ENCODE measurements at regions not wholly inside any gene's neighbourhood (a gene's known extent, or its start where the extent isn't known, plus 50 kb on each side); places are given as distances from the start of the nearest gene placed in this dataset.

- TF ChIP-seq EZH2phosphoT487 (IDR thresholded peaks at IDR 0.05; ENCODE audit: borderline replicate concordance) (no peak), CTCF (conservative IDR thresholded peaks at IDR 0.05; ENCODE audit: low read length) (no peak)
- peaks cover 11% of the 10 kb centered on the region for H3K4me1 ChIP-seq (ENCODE audit: insufficient read depth, low read length, poor library complexity, severe bottlenecking)
Observed at GRCh38 chr9:86868616-86869015, 78.7 kb downstream of the GAS1 start.

GRCh38 chr9:86867804-86868313 lies 79.4 kb downstream of the GAS1 start:
- Histone ChIP-seq H3K79me2 (ENCODE audit: insufficient read depth, low read length) (no peaks in the 10 kb centered on the region), H3K4me3 (ENCODE audit: low read length, poor library complexity, severe bottlenecking) (no peak overlapping the region), H4K20me1 (ENCODE audit: insufficient read depth, low read length, poor library complexity, severe bottlenecking) (no peaks in the 10 kb centered on the region), H3F3A (ENCODE audit: low read depth) (no peaks in the 10 kb centered on the region), H3K9me2 (replicated peaks; ENCODE audit: low read depth, low read length) (no peaks in the 10 kb centered on the region), H3K36me3 (ENCODE audit: insufficient read depth, low read length) (no peaks in the 10 kb centered on the region), H3K9me3 (ENCODE audit: insufficient read depth, low read depth, low read length) (no peaks in the 10 kb centered on the region), H3K4me1 (ENCODE audit: insufficient read depth, low read length, poor library complexity, severe bottlenecking) (peaks cover 11% of the 10 kb centered on the region), H3K9ac (ENCODE audit: low read depth, low read length, poor library complexity, severe bottlenecking) (no peak overlapping the region), H2AFZ (ENCODE audit: low read length) (0 out of 2 replicates have a peak overlapping the region, but pooled peaks have one; percentile 31), H3K27me3 (ENCODE audit: insufficient read depth, low read length, poor library complexity, severe bottlenecking) (no peaks in the 10 kb centered on the region), H3K4me2 (ENCODE audit: low read depth, low read length, poor library complexity, severe bottlenecking) (peak overlapping the region; percentile 18)
- TF ChIP-seq EZH2phosphoT487 (IDR thresholded peaks at IDR 0.05; ENCODE audit: borderline replicate concordance): no peak
- no peak for TF ChIP-seq CTCF (conservative IDR thresholded peaks at IDR 0.05; ENCODE audit: low read length)

More at GRCh38 chr9:86868616-86869015, 78.7 kb downstream of the GAS1 start:
- Histone ChIP-seq H3F3A (ENCODE audit: low read depth) (no peaks in the 10 kb centered on the region), H3K4me3 (ENCODE audit: low read length, poor library complexity, severe bottlenecking) (no peak overlapping the region), H3K36me3 (ENCODE audit: insufficient read depth, low read length) (no peaks in the 10 kb centered on the region), H3K9me3 (ENCODE audit: insufficient read depth, low read depth, low read length) (no peaks in the 10 kb centered on the region), H2AFZ (ENCODE audit: low read length) (peak overlapping the region; percentile 31; the same call in 1 of the 2 replicates), H3K9ac (ENCODE audit: low read depth, low read length, poor library complexity, severe bottlenecking) (no peak overlapping the region), H3K9me2 (replicated peaks; ENCODE audit: low read depth, low read length) (no peaks in the 10 kb centered on the region), H3K4me2 (ENCODE audit: low read depth, low read length, poor library complexity, severe bottlenecking) (no peak overlapping the region), H4K20me1 (ENCODE audit: insufficient read depth, low read length, poor library complexity, severe bottlenecking) (no peaks in the 10 kb centered on the region), H3K79me2 (ENCODE audit: insufficient read depth, low read length) (no peaks in the 10 kb centered on the region), H3K27me3 (ENCODE audit: insufficient read depth, low read length, poor library complexity, severe bottlenecking) (no peaks in the 10 kb centered on the region)

- TF ChIP-seq EZH2phosphoT487 (IDR thresholded peaks at IDR 0.05; ENCODE audit: borderline replicate concordance) (no peak), CTCF (conservative IDR thresholded peaks at IDR 0.05; ENCODE audit: low read length) (no peak)
- Histone ChIP-seq H3K36me3 (ENCODE audit: insufficient read depth, low read length) (no peaks in the 10 kb centered on the region), H3K9me2 (replicated peaks; ENCODE audit: low read depth, low read length) (no peaks in the 10 kb centered on the region)
Observed at GRCh38 chr9:86865952-86866351, 81.4 kb downstream of the GAS1 start.

More at GRCh38 chr9:86865952-86866351, 81.4 kb downstream of the GAS1 start:
- no peaks in the 10 kb centered on the region for H3F3A ChIP-seq (ENCODE audit: low read depth)
- no peak overlapping the region for H3K9ac ChIP-seq (ENCODE audit: low read depth, low read length, poor library complexity, severe bottlenecking)
- no peaks in the 10 kb centered on the region for H3K9me3 ChIP-seq (ENCODE audit: insufficient read depth, low read depth, low read length)
- H3K4me2 ChIP-seq (ENCODE audit: low read depth, low read length, poor library complexity, severe bottlenecking): no peak overlapping the region
- H3K27me3 ChIP-seq (ENCODE audit: insufficient read depth, low read length, poor library complexity, severe bottlenecking): no peaks in the 10 kb centered on the region
- H3K4me3 ChIP-seq (ENCODE audit: low read length, poor library complexity, severe bottlenecking): no peak overlapping the region
- H4K20me1 ChIP-seq (ENCODE audit: insufficient read depth, low read length, poor library complexity, severe bottlenecking): no peaks in the 10 kb centered on the region
- H3K4me1 ChIP-seq (ENCODE audit: insufficient read depth, low read length, poor library complexity, severe bottlenecking): peaks cover 11% of the 10 kb centered on the region
- no peaks in the 10 kb centered on the region for H3K79me2 ChIP-seq (ENCODE audit: insufficient read depth, low read length)
- H2AFZ ChIP-seq (ENCODE audit: low read length): no peak overlapping the region

Measured in Loucy (cell line).